ENCODE measurements at regions not wholly inside any gene's neighbourhood (a gene's known extent, or its start where the extent isn't known, plus 50 kb on each side); places are given as distances from the start of the nearest gene placed in this dataset.

- CTCF ChIA-PET: no interaction called here
- H3K4me1 ChIP-seq (ENCODE audit: control insufficient read depth in 1 of 2, insufficient read depth in 2 of 2, low read length in 2 of 2): peaks cover 0 to 6% of the 10 kb centered on the region in 2 experiments; a peak in 1 of 4 replicates
- POLR2A ChIA-PET: no interaction called here
- no peaks in the 10 kb centered on the region for H4K20me1 ChIP-seq (ENCODE audit: insufficient read depth)
- H3K9me2 ChIP-seq (ENCODE audit: insufficient read depth): no peaks in the 10 kb centered on the region
- intact Hi-C loops (cut with micrococcal nuclease): no loop called here
- DNase-seq (ENCODE audit: low read depth, low spot score) (no peak), ATAC-seq (no peak)
- H3K27ac ChIP-seq (ENCODE audit: low read depth, low read length): no peak overlapping the region
- no peaks in the 10 kb centered on the region for H3K79me2 ChIP-seq (ENCODE audit: insufficient read depth, low read length)
- no peaks in the 10 kb centered on the region for H3K36me3 ChIP-seq (ENCODE audit: control insufficient read depth in 1 of 2, insufficient read depth in 2 of 2, low read length in 2 of 2)
- RAD21 ChIA-PET (ENCODE audit: low non-redundant PET in 1 of 2, low total read pairs in 2 of 2, uncharacterized antibody in 2 of 2, unreplicated experiment in 2 of 2): no interaction called here
- H3K9me3 ChIP-seq (ENCODE audit: control insufficient read depth in 1 of 2, insufficient read depth in 1 of 2, low read depth in 1 of 2, low read length in 2 of 2): no peaks in the 10 kb centered on the region
- H3K9ac ChIP-seq (ENCODE audit: low read length): no peak overlapping the region
- no peaks in the 10 kb centered on the region for H3K27me3 ChIP-seq (ENCODE audit: insufficient read depth, low read length)
- H2AFZ ChIP-seq (ENCODE audit: low read depth, low read length, poor library complexity, severe bottlenecking): peak overlapping the region; percentile 36
- TF ChIP-seq JUND (IDR thresholded peaks at IDR 0.05) (no peak), ELF1 (IDR thresholded peaks at IDR 0.05; ENCODE audit: borderline replicate concordance, low read depth) (no peak), TCF7L2 (IDR thresholded peaks at IDR 0.05; ENCODE audit: borderline replicate concordance, extremely low read depth, insufficient read depth, insufficient read length) (no peak), SRF (IDR thresholded peaks at IDR 0.05; ENCODE audit: low read depth) (no peak), ZBTB33 (IDR thresholded peaks at IDR 0.05; ENCODE audit: extremely low read depth, insufficient replicate concordance, low read length) (no peak), EGR1 (IDR thresholded peaks at IDR 0.05; ENCODE audit: low read depth) (no peak), ZFX (IDR thresholded peaks at IDR 0.05) (no peak), CBX3 (IDR thresholded peaks at IDR 0.05; ENCODE audit: low read depth) (no peak), YY1 (IDR thresholded peaks at IDR 0.05; ENCODE audit: extremely low read depth, insufficient replicate concordance, low read depth, low read length) (no peak), FOSL1 (IDR thresholded peaks at IDR 0.05; ENCODE audit: low read depth) (no peak), SP1 (IDR thresholded peaks at IDR 0.05; ENCODE audit: low read depth) (no peak), MAX (IDR thresholded peaks at IDR 0.05) (no peak), SIN3A (IDR thresholded peaks at IDR 0.05; ENCODE audit: low read depth) (no peak), ATF3 (IDR thresholded peaks at IDR 0.05) (no peak), POLR2AphosphoS5 (IDR thresholded peaks at IDR 0.05; ENCODE audit: low read depth, low read length) (no peak), POLR2A (IDR thresholded peaks at IDR 0.05; ENCODE audit: borderline replicate concordance, extremely low read depth, insufficient read depth, insufficient read length) (no peak), EZH2phosphoT487 (IDR thresholded peaks at IDR 0.05; ENCODE audit: borderline replicate concordance) (no peak), EZH2 (IDR thresholded peaks at IDR 0.05) (no peak), RAD21 (IDR thresholded peaks at IDR 0.05; ENCODE audit: low read depth) (no peak), CTCF (IDR thresholded peaks at IDR 0.05 in 2 of 3, conservative IDR thresholded peaks at IDR 0.05 in 1 of 3; ENCODE audit: borderline replicate concordance in 1 of 3, insufficient read depth in 1 of 3, low read depth in 2 of 3, low read length in 2 of 3) (no peak)
- H3K4me3 ChIP-seq (replicated peaks in 1 of 2; ENCODE audit: low read depth in 1 of 2, low read length in 2 of 2): no peak overlapping the region
- BruUV-seq (replicated peaks): no TSS peak
- H3K4me2 ChIP-seq (ENCODE audit: low read length): no peak overlapping the region
Measured at GRCh38 chr3:152155246-152156020, 113.3 kb upstream of the MBNL1 start.

Measured in HCT116 (cell line).